Prostate gland (tissue), 2 donors: ENCODE measurements at regions not wholly inside any gene's neighbourhood (a gene's known extent, or its start where the extent isn't known, plus 50 kb on each side); places are given as distances from the start of the nearest gene placed in this dataset.

Experiments used
- DNase-seq: peaks from one replicate; pipeline ENCODE4 v3.0.0-alpha.2; 2019; ENCODE audit warnings: low spot score
- H3K27ac ChIP-seq, 2 donors: fragments of 200-600 bp; sonication (generic); 2 replicates each; pipeline ENCODE4 v1.5.1; 2017 to 2019
- H3K27me3 ChIP-seq: fragments of 200-600 bp; sonication (generic); replicated peaks from 2 replicates; pipeline ENCODE4 v1.5.1; 2019; ENCODE audit not compliant: insufficient read depth
- H3K36me3 ChIP-seq, 2 donors: fragments of 200-600 bp; sonication (generic); 1 replicate in 1 of 2; 2 replicates in 1 of 2; pipeline versions ENCODE4 v1.5.1 to v1.8.1; 2017 to 2019
- H3K4me1 ChIP-seq: fragments of 200-600 bp; sonication (generic); replicated peaks from 2 replicates; pipeline ENCODE4 v1.5.1; 2019
- H3K4me3 ChIP-seq, 2 donors: fragments of 200-600 bp; sonication (generic); 2 replicates each; pipeline ENCODE4 v1.5.1; 2017 to 2019
- H3K9me3 ChIP-seq: fragments of 200-600 bp; sonication (generic); 2 replicates; pipeline ENCODE4 v1.5.1; 2017
- CTCF ChIP-seq, 4 experiments: fragments of 200-600 bp in 2 of 4; fragments of 450-650 bp in 2 of 4; sonication (generic) in 2 of 4; IDR thresholded peaks; 1 replicate in 3 of 4; 2 replicates in 1 of 4; pipeline ENCODE4 v1.5.1; 2016 to 2019; ENCODE audit warnings: antibody characterized with exemption in 4 of 4, mild to moderate bottlenecking in 2 of 4, moderate library complexity in 2 of 4
- POLR2A ChIP-seq: fragments of 450-650 bp; IDR thresholded peaks from one replicate; pipeline ENCODE4 v1.6.1; 2016; ENCODE audit warnings: antibody characterized with exemption, mild to moderate bottlenecking
- POLR2AphosphoS5 ChIP-seq: sonication (generic); formaldehyde crosslinking; IDR thresholded peaks from one replicate; pipeline ENCODE4 v1.6.1; 2017; ENCODE audit warnings: antibody characterized with exemption
- WGBS: methylation state at CpG from one replicate; pipeline ENCODE4 v1.1.5; 2018; 5-methylcytosine and 5-hydroxymethylcytosine counted together
- intact Hi-C: fragments of 100-400 bp; cut with DNase I; formaldehyde crosslinking; loops from one replicate; pipeline ENCODE4 v1.14.2; 2022

DNA sequence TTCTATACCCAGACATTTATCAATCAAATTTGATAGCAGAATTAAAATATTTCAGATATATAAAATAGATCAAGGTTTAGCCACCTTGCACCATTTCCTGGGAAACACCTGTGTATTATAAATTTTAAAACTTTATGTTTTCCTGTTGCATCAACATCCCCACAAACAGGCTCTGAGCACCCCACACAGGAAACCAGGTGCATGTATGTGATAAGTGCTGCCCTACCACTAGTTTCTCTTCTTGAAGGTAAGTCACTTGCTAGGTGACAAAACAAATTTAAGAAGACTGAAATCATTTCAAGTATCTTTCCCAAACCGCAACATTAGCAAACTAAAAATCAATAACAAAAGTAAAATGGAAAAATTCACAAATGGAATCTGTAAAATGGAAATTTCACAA is 496.1 kb upstream of the CCDC54 start:
- TF ChIP-seq CTCF (IDR thresholded peaks at IDR 0.05) (no peak), POLR2A (no peak), POLR2AphosphoS5 (no peak)
- WGBS: 100% methylated on average over 1 of the region's 1 CpG
- intact Hi-C loops: no loop called here
- Histone ChIP-seq H3K36me3 (no peaks in the 10 kb centered on the region), H3K9me3 (no peaks in the 10 kb centered on the region), H3K27me3 (no peaks in the 10 kb centered on the region), H3K27ac (no peak overlapping the region), H3K4me3 (no peak overlapping the region), H3K4me1 (no peaks in the 10 kb centered on the region)
- no peak for DNase-seq

DNA sequence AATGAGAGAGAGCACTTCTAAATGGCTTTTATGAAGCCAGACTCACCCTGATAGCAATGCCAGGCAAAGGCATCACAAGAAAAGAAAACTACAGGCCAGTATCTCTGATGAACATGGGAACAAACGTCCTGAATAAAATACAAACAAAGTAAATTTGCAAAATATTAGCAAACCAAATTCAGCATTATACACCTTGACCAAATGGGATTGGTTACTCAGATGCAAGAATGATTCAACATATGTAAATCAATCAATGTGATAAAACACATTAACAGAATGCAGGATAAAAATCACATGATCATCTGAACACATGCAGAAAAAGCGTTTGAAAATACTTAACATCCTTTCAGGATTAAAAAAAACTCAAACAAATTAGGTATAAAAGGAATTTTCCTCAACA is 494.9 kb upstream of the CCDC54 start:
- Histone ChIP-seq H3K27ac (no peak overlapping the region), H3K4me1 (no peaks in the 10 kb centered on the region), H3K27me3 (no peaks in the 10 kb centered on the region), H3K4me3 (no peak overlapping the region), H3K9me3 (no peaks in the 10 kb centered on the region), H3K36me3 (no peaks in the 10 kb centered on the region)
- no peak for DNase-seq
- TF ChIP-seq POLR2A (no peak), POLR2AphosphoS5 (no peak), CTCF (IDR thresholded peaks at IDR 0.05) (no peak)
- 68% methylated on average over 2 of the region's 2 CpGs for WGBS
- intact Hi-C loops: no loop called here

DNA sequence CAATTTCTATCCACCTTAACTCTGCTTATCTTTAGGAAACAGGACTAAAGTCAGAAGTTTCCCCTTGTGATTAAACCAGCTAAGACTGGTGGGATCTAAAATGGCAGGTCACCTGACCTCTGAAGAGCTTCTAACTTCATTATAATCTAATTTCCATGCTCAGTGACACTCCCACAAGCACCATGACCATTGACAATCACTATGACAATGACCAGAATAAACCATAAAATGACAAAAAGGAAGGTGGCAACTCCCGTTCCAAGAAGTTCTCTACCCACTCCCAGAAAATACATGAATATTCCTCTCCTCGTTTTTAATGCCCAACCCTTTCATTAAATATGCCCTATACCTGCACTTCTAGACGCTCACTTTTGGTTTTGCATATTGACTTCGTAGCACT is 471.2 kb upstream of the CCDC54 start:
- no peak overlapping the region for H3K4me3 ChIP-seq
- H3K27me3 ChIP-seq: no peaks in the 10 kb centered on the region
- H3K27ac ChIP-seq: no peak overlapping the region
- DNase-seq: no peak
- H3K9me3 ChIP-seq: no peaks in the 10 kb centered on the region
- TF ChIP-seq POLR2A (no peak), CTCF (IDR thresholded peaks at IDR 0.05) (no peak), POLR2AphosphoS5 (no peak)
- no peaks in the 10 kb centered on the region for H3K4me1 ChIP-seq
- WGBS: 68% methylated on average over 4 of the region's 4 CpGs
- intact Hi-C loops: no loop called here
- H3K36me3 ChIP-seq: no peaks in the 10 kb centered on the region

GRCh38 chr3:106908181-106908938 is 468.9 kb upstream of the CCDC54 start:
- Histone ChIP-seq H3K4me3 (no peak overlapping the region), H3K36me3 (no peaks in the 10 kb centered on the region), H3K27me3 (no peaks in the 10 kb centered on the region), H3K4me1 (no peaks in the 10 kb centered on the region), H3K9me3 (no peaks in the 10 kb centered on the region), H3K27ac (no peak overlapping the region)
- intact Hi-C loops: no loop called here
- DNase-seq: no peak
- TF ChIP-seq CTCF (IDR thresholded peaks at IDR 0.05) (no peak), POLR2A (no peak), POLR2AphosphoS5 (no peak)
- WGBS: 82% methylated on average over 10 of the region's 10 CpGs

DNA sequence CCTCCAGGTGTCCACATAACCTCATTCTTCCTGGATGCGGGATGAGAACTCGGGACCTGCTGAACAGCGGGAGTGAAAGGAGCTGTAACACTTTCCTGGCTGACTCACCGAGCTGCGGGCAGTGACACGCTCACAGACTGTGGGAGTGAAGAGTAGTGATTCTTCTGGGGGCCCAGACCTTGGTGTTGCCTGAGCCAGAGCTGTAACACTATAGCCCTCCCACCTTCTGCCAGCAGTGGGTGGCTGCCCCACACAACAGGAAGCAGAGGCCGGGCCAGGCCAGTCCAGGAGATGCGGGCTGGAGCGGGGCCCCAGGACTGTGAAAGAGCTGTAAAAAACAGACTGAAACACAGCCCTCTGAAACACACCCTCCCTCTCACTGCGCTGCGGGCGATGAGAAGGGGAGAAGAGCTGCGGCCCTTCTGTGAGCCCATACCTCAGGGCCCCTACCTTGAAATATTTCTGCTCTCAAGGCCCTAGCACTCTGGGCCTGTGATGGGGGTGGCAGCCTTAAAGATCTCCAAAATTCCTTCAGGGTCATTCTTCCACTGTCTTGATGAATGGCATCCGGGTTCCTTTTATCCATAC is 464.0 kb upstream of the CCDC54 start:
- intact Hi-C loops: no loop called here
- H3K4me3 ChIP-seq: no peak overlapping the region
- no peaks in the 10 kb centered on the region for H3K36me3 ChIP-seq
- no peaks in the 10 kb centered on the region for H3K9me3 ChIP-seq
- no peak for DNase-seq
- H3K27ac ChIP-seq: no peak overlapping the region
- TF ChIP-seq POLR2AphosphoS5 (no peak), POLR2A (no peak), CTCF (IDR thresholded peaks at IDR 0.05) (no peak)
- 73% methylated on average over 14 of the region's 14 CpGs for WGBS
- no peaks in the 10 kb centered on the region for H3K27me3 ChIP-seq
- H3K4me1 ChIP-seq: no peaks in the 10 kb centered on the region
